Type B pancreatic cell (in vitro differentiated cells): ENCODE measurements at regions not wholly inside any gene's neighbourhood (a gene's known extent, or its start where the extent isn't known, plus 50 kb on each side); places are given as distances from the start of the nearest gene placed in this dataset.
"Not testable (repeated sequence)": the region's sequence is repeated elsewhere in the genome, so short reads cannot be mapped to it uniquely, and the experiment has no call there.

Experiments used
- DNase-seq: peaks from one replicate; pipeline ENCODE4 v3.0.0; 2021; ENCODE audit warnings: mixed read lengths; ENCODE audit not compliant: unreplicated experiment; ENCODE audit errors: extremely low spot score
- H3K27ac Mint-ChIP-seq: 2 replicates; pipeline ENCODE4 v1.8.0; 2021; ENCODE audit warnings: mild to moderate bottlenecking, mixed read lengths
- H3K27me3 Mint-ChIP-seq: 2 replicates; pipeline ENCODE4 v1.8.0; 2021; ENCODE audit warnings: mixed read lengths
- H3K36me3 Mint-ChIP-seq: 2 replicates; pipeline ENCODE4 v1.8.0; 2021; ENCODE audit warnings: mixed read lengths
- H3K4me1 Mint-ChIP-seq: one replicate; pipeline ENCODE4 v1.8.0; 2021; ENCODE audit warnings: mixed read lengths; ENCODE audit not compliant: unreplicated experiment
- H3K4me3 Mint-ChIP-seq: 2 replicates; pipeline ENCODE4 v1.8.0; 2021; ENCODE audit warnings: mild to moderate bottlenecking, mixed read lengths
- H3K9me3 Mint-ChIP-seq: 2 replicates; pipeline ENCODE4 v1.8.0; 2021; ENCODE audit warnings: mixed read lengths
- CTCF ChIP-seq: fragments of 200-600 bp; sonication (generic); conservative IDR thresholded peaks from 2 replicates; pipeline ENCODE4 v1.5.0; 2021; ENCODE audit warnings: antibody characterized with exemption, mild to moderate bottlenecking

GRCh38 chr5:27462936-27463335 lies 424.6 kb upstream of the CDH9 start:
- Mint-ChIP-seq H3K36me3 (no peaks in the 10 kb centered on the region), H3K27me3 (no peaks in the 10 kb centered on the region), H3K27ac (no peak overlapping the region), H3K9me3 (no peaks in the 10 kb centered on the region), H3K4me1 (no peaks in the 10 kb centered on the region), H3K4me3 (no peak overlapping the region)
- TF ChIP-seq CTCF, result no peak
- no peak for DNase-seq

GRCh38 chr5:27458287-27458686 lies 419.9 kb upstream of the CDH9 start:
- Mint-ChIP-seq H3K4me3 (no peak overlapping the region), H3K27me3 (no peaks in the 10 kb centered on the region), H3K36me3 (no peaks in the 10 kb centered on the region), H3K4me1 (no peaks in the 10 kb centered on the region), H3K27ac (no peak overlapping the region), H3K9me3 (no peaks in the 10 kb centered on the region)
- TF ChIP-seq CTCF, result no peak
- no peak for DNase-seq

- H3K27me3 Mint-ChIP-seq, result no peaks in the 10 kb centered on the region
- H3K27ac Mint-ChIP-seq, result no peak overlapping the region
- TF ChIP-seq CTCF, result no peak
- DNase-seq, result no peak
- no peaks in the 10 kb centered on the region for H3K9me3 Mint-ChIP-seq
- no peaks in the 10 kb centered on the region for H3K4me1 Mint-ChIP-seq
- no peak overlapping the region for H3K4me3 Mint-ChIP-seq
- H3K36me3 Mint-ChIP-seq, result no peaks in the 10 kb centered on the region
Measured at GRCh38 chr5:27451377-27451776, 413.0 kb upstream of the CDH9 start.

- no peak for DNase-seq
- no peak for TF ChIP-seq CTCF
- H3K36me3 Mint-ChIP-seq, result no peaks in the 10 kb centered on the region
- no peaks in the 10 kb centered on the region for H3K9me3 Mint-ChIP-seq
- no peak overlapping the region for H3K4me3 Mint-ChIP-seq
- no peaks in the 10 kb centered on the region for H3K4me1 Mint-ChIP-seq
- no peaks in the 10 kb centered on the region for H3K27me3 Mint-ChIP-seq
- H3K27ac Mint-ChIP-seq, result no peak overlapping the region
Measured at GRCh38 chr5:27450607-27451006, 412.2 kb upstream of the CDH9 start.

GRCh38 chr5:27439383-27439782 lies 401.0 kb upstream of the CDH9 start:
- H3K4me3 Mint-ChIP-seq, H3K27me3 Mint-ChIP-seq, DNase-seq, H3K4me1 Mint-ChIP-seq, H3K36me3 Mint-ChIP-seq, H3K9me3 Mint-ChIP-seq, H3K27ac Mint-ChIP-seq: not testable (repeated sequence)

- no peaks in the 10 kb centered on the region for H3K27me3 Mint-ChIP-seq
- H3K4me1 Mint-ChIP-seq, result no peaks in the 10 kb centered on the region
- TF ChIP-seq CTCF, result no peak
- no peak overlapping the region for H3K27ac Mint-ChIP-seq
- H3K36me3 Mint-ChIP-seq, result no peaks in the 10 kb centered on the region
- no peak overlapping the region for H3K4me3 Mint-ChIP-seq
- DNase-seq, result no peak
- no peaks in the 10 kb centered on the region for H3K9me3 Mint-ChIP-seq
Measured at GRCh38 chr5:27437594-27438200, 399.3 kb upstream of the CDH9 start.
